H1 (cell line): ENCODE measurements at regions not wholly inside any gene's neighbourhood (a gene's known extent, or its start where the extent isn't known, plus 50 kb on each side); places are given as distances from the start of the nearest gene placed in this dataset.

Source experiments
- CHD2 ChIP-seq: IDR thresholded peaks from 2 replicates; pipeline ENCODE4 v1.6.1; 2012; ENCODE audit warnings: low read length, improper control_type of control experiment
- CREB1 ChIP-seq: IDR thresholded peaks from 2 replicates; pipeline ENCODE4 v1.6.1; 2012; ENCODE audit warnings: inconsistent platforms
- EZH2 ChIP-seq: fragments of 200-600 bp; sonication (generic); IDR thresholded peaks from 2 replicates; pipeline ENCODE4 v1.7.1; 2012; ENCODE audit warnings: low read depth, mild to moderate bottlenecking, moderate library complexity, low read length, inconsistent platforms; ENCODE audit not compliant: severe bottlenecking
- GABPA ChIP-seq: IDR thresholded peaks from 2 replicates; pipeline ENCODE4 v1.6.1; 2011; ENCODE audit warnings: mild to moderate bottlenecking, low read length, moderate library complexity, borderline replicate concordance; ENCODE audit not compliant: insufficient read depth
- JUND ChIP-seq: IDR thresholded peaks from 2 replicates; pipeline ENCODE4 v1.6.1; 2011; ENCODE audit warnings: mild to moderate bottlenecking, improper control_type of control experiment, low read length
- POLR2A ChIP-seq, 2 experiments: IDR thresholded peaks; 1 replicate in 1 of 2; 2 replicates in 1 of 2; pipeline ENCODE4 v1.6.1; 2011; ENCODE audit warnings: low read depth in 2 of 2, low read length in 2 of 2, mild to moderate bottlenecking in 2 of 2; ENCODE audit errors: control extremely low read depth in 1 of 2
- SAP30 ChIP-seq: fragments of 300-600 bp; sonication (generic); IDR thresholded peaks from 2 replicates; pipeline ENCODE4 v1.7.1; 2012; ENCODE audit warnings: low read length, moderate library complexity, mild to moderate bottlenecking, inconsistent platforms; ENCODE audit not compliant: insufficient read depth, insufficient replicate concordance
- SP2 ChIP-seq: IDR thresholded peaks from 2 replicates; pipeline ENCODE4 v1.6.1; 2012; ENCODE audit warnings: mild to moderate bottlenecking, low read length, inconsistent platforms
- TCF12 ChIP-seq: IDR thresholded peaks from 2 replicates; pipeline ENCODE4 v1.6.1; 2011; ENCODE audit warnings: low read depth, mild to moderate bottlenecking, low read length
- YY1 ChIP-seq: IDR thresholded peaks from 2 replicates; pipeline ENCODE4 v1.6.1; 2011; ENCODE audit warnings: low read depth, mild to moderate bottlenecking, low read length
- TF ChIP-seq, protein P1 (sequence below), 3 experiments: IDR thresholded peaks; 1 replicate in 2 of 3; 2 replicates in 1 of 3; pipeline versions ENCODE4 v1.5.1 to v1.6.1; 2011; ENCODE audit warnings: low read length in 3 of 3, mild to moderate bottlenecking in 3 of 3, inconsistent platforms in 2 of 3, low read depth in 1 of 3, moderate library complexity in 1 of 3; ENCODE audit not compliant: insufficient read depth in 1 of 3; ENCODE audit errors: control extremely low read depth in 1 of 3

GRCh38 chr12:24008166-24008565 is 58.7 kb upstream of the SOX5 start:
- TF ChIP-seq, protein P1, sequence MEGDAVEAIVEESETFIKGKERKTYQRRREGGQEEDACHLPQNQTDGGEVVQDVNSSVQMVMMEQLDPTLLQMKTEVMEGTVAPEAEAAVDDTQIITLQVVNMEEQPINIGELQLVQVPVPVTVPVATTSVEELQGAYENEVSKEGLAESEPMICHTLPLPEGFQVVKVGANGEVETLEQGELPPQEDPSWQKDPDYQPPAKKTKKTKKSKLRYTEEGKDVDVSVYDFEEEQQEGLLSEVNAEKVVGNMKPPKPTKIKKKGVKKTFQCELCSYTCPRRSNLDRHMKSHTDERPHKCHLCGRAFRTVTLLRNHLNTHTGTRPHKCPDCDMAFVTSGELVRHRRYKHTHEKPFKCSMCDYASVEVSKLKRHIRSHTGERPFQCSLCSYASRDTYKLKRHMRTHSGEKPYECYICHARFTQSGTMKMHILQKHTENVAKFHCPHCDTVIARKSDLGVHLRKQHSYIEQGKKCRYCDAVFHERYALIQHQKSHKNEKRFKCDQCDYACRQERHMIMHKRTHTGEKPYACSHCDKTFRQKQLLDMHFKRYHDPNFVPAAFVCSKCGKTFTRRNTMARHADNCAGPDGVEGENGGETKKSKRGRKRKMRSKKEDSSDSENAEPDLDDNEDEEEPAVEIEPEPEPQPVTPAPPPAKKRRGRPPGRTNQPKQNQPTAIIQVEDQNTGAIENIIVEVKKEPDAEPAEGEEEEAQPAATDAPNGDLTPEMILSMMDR (IDR thresholded peaks at IDR 0.05; ENCODE audit: control extremely low read depth in 1 of 3, insufficient read depth in 1 of 3, low read depth in 1 of 3, low read length in 3 of 3), result no peak
- TF ChIP-seq JUND, result no peak
- TF ChIP-seq EZH2, result no peak
- TF ChIP-seq CHD2, result no peak
- no peak for TF ChIP-seq TCF12
- no peak for TF ChIP-seq GABPA
- no peak for TF ChIP-seq CREB1
- TF ChIP-seq POLR2A (IDR thresholded peaks at IDR 0.05; ENCODE audit: control extremely low read depth in 1 of 2, low read depth in 2 of 2, low read length in 2 of 2), result no peak
- no peak for TF ChIP-seq YY1
- no peak for TF ChIP-seq SAP30
- no peak for TF ChIP-seq SP2
